Left lobe of liver (tissue), 2 donors: ENCODE measurements at regions not wholly inside any gene's neighbourhood (a gene's known extent, or its start where the extent isn't known, plus 50 kb on each side); places are given as distances from the start of the nearest gene placed in this dataset.

Experiments used
- ATAC-seq: fragments of 200-7000 bp; cut with Tn5 transposase; one replicate; pipeline ENCODE4 v1.9.1; 2020; ENCODE audit warnings: mild to moderate bottlenecking, moderate library complexity
- DNase-seq: peaks from one replicate; pipeline ENCODE4 v3.0.0-alpha.2; 2020; ENCODE audit warnings: low spot score
- donor health status: DM: no; HTN: no; CAD: no; lungs with moderate emphysema.
- donor health status: DM: no; HTN: yes; CAD: no.

- DNase-seq: no peak
- ATAC-seq: no peak
Measured at GRCh38 chr12:113688313-113688712, 216.6 kb upstream of the LHX5 start.

GRCh38 chr12:113684908-113685782 lies 213.5 kb upstream of the LHX5 start:
- DNase-seq (no peak), ATAC-seq (no peak)

- ATAC-seq (no peak), DNase-seq (no peak)
Measured at GRCh38 chr12:113684053-113684907, 212.6 kb upstream of the LHX5 start.

- no peak for DNase-seq
- ATAC-seq: no peak
Measured at GRCh38 chr12:113683574-113683973, 211.9 kb upstream of the LHX5 start.

- ATAC-seq: no peak
- no peak for DNase-seq
Measured at GRCh38 chr12:113680868-113681267, 209.2 kb upstream of the LHX5 start.

- no peak for ATAC-seq
- DNase-seq: no peak
Measured at GRCh38 chr12:113678223-113679119, 206.8 kb upstream of the LHX5 start.

GRCh38 chr12:113676547-113676946 lies 204.9 kb upstream of the LHX5 start:
- DNase-seq (no peak), ATAC-seq (no peak)

GRCh38 chr12:113676117-113676516 lies 204.4 kb upstream of the LHX5 start:
- DNase-seq (no peak), ATAC-seq (no peak)

- ATAC-seq (no peak), DNase-seq (no peak)
Measured at GRCh38 chr12:113674996-113675395, 203.3 kb upstream of the LHX5 start.

GRCh38 chr12:113674302-113674701 lies 202.6 kb upstream of the LHX5 start:
- ATAC-seq (no peak), DNase-seq (no peak)

- no peak for ATAC-seq
- no peak for DNase-seq
Measured at GRCh38 chr12:113673458-113674238, 202.0 kb upstream of the LHX5 start.

- ATAC-seq (no peak), DNase-seq (no peak)
Measured at GRCh38 chr12:113670742-113671141, 199.1 kb upstream of the LHX5 start.

GRCh38 chr12:113667676-113668356 lies 196.1 kb upstream of the LHX5 start:
- ATAC-seq (no peak), DNase-seq (no peak)

GRCh38 chr12:113667095-113667494 lies 195.4 kb upstream of the LHX5 start:
- no peak for ATAC-seq

GRCh38 chr12:113666223-113666622 lies 194.6 kb upstream of the LHX5 start:
- ATAC-seq (no peak), DNase-seq (no peak)

More at GRCh38 chr12:113667095-113667494, 195.4 kb upstream of the LHX5 start:
- DNase-seq: no peak

- ATAC-seq: no peak
- DNase-seq: no peak
Measured at GRCh38 chr12:113665457-113665856, 193.8 kb upstream of the LHX5 start.

GRCh38 chr12:113664224-113664681 lies 192.6 kb upstream of the LHX5 start:
- ATAC-seq (no peak), DNase-seq (no peak)

- DNase-seq (no peak), ATAC-seq (no peak)
Measured at GRCh38 chr12:113663396-113663795, 191.7 kb upstream of the LHX5 start.

- ATAC-seq: no peak
- no peak for DNase-seq
Measured at GRCh38 chr12:113660936-113661335, 189.3 kb upstream of the LHX5 start.
